ENCODE measurements at regions not wholly inside any gene's neighbourhood (a gene's known extent, or its start where the extent isn't known, plus 50 kb on each side); places are given as distances from the start of the nearest gene placed in this dataset.

DNA sequence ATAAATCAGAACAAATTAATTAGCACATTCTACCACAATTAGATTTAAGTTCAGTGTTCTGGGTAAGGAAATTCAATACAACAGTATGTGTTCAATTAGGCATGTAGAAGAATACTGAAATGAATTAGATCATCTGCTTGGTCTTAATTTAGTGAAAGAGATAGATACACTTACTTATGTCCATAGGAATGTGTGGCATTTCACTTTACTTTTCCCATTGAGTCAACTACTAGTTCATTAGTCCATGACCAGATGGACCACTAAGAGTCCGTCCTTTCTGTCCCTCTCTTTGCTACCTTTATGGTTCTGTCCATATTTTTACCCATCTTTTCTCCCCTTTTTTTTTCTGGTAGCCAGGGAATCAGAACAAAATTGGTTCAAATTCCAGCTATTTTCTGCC is 276.9 kb downstream of the OSTF1 start:
- peaks cover 44% of the 10 kb centered on the region for H3K9me3 Mint-ChIP-seq
- no peak for DNase-seq (ENCODE audit: low spot score)
- Histone ChIP-seq H3K4me1 (ENCODE audit: insufficient read depth) (no peaks in the 10 kb centered on the region), H3K27ac (ENCODE audit: low read depth) (no peak overlapping the region), H4K20me1 (replicated peaks; ENCODE audit: insufficient read depth) (no peaks in the 10 kb centered on the region), H3F3A (replicated peaks; ENCODE audit: low read depth) (0 out of 2 replicates have a peak, but pooled peaks cover 4% of the 10 kb centered on the region), H3K4me3 (no peak overlapping the region), H3K4me2 (no peak overlapping the region), H3K79me2 (replicated peaks; ENCODE audit: insufficient read depth) (no peaks in the 10 kb centered on the region), H3K27me3 (ENCODE audit: insufficient read depth) (no peaks in the 10 kb centered on the region), H3K9me2 (ENCODE audit: insufficient read depth) (peaks cover 10% of the 10 kb centered on the region), H3K36me3 (ENCODE audit: insufficient read depth) (peaks cover 11% of the 10 kb centered on the region; the same call in 1 of the 2 replicates), H2AFZ (no peak overlapping the region)
- ATAC-seq, result no peak
- TF ChIP-seq REST (IDR thresholded peaks at IDR 0.05; ENCODE audit: unreplicated experiment) (no peak), CREB1 (CRISPR knock-in tag; IDR thresholded peaks at IDR 0.05; ENCODE audit: low read depth) (no peak), NANOG (IDR thresholded peaks at IDR 0.05; ENCODE audit: borderline replicate concordance) (no peak), ZNF462 (CRISPR knock-in tag; IDR thresholded peaks at IDR 0.05) (no peak), CTCF (conservative IDR thresholded peaks at IDR 0.05; ENCODE audit: low read depth in 2 of 2) (no peak), STAT1 (IDR thresholded peaks at IDR 0.05; ENCODE audit: unreplicated experiment) (no peak), ZNF331 (CRISPR knock-in tag; IDR thresholded peaks at IDR 0.05; ENCODE audit: low read depth) (no peak)
- H3K27ac Mint-ChIP-seq, result no peak overlapping the region
- H3K4me3 Mint-ChIP-seq, result no peak overlapping the region
- peaks cover 3% of the 10 kb centered on the region; the same call in 2 of the 3 replicates for H3K4me1 Mint-ChIP-seq
- H3K27me3 Mint-ChIP-seq (ENCODE audit: insufficient read depth, low read depth, poor library complexity), result peaks cover 9% of the 10 kb centered on the region
- peaks cover 42% of the 10 kb centered on the region for H3K36me3 Mint-ChIP-seq (ENCODE audit: low read depth)
